ENCODE measurements at regions not wholly inside any gene's neighbourhood (a gene's known extent, or its start where the extent isn't known, plus 50 kb on each side); places are given as distances from the start of the nearest gene placed in this dataset.

GRCh38 chr3:191901741-191902140, 440.8 kb downstream of the PYDC2 start:
- TF ChIP-seq, protein P1, sequence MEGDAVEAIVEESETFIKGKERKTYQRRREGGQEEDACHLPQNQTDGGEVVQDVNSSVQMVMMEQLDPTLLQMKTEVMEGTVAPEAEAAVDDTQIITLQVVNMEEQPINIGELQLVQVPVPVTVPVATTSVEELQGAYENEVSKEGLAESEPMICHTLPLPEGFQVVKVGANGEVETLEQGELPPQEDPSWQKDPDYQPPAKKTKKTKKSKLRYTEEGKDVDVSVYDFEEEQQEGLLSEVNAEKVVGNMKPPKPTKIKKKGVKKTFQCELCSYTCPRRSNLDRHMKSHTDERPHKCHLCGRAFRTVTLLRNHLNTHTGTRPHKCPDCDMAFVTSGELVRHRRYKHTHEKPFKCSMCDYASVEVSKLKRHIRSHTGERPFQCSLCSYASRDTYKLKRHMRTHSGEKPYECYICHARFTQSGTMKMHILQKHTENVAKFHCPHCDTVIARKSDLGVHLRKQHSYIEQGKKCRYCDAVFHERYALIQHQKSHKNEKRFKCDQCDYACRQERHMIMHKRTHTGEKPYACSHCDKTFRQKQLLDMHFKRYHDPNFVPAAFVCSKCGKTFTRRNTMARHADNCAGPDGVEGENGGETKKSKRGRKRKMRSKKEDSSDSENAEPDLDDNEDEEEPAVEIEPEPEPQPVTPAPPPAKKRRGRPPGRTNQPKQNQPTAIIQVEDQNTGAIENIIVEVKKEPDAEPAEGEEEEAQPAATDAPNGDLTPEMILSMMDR (IDR thresholded peaks at IDR 0.05) = no peak
- TF ChIP-seq POLR2A (IDR thresholded peaks at IDR 0.05) (no peak), EP300 (IDR thresholded peaks at IDR 0.05) (no peak)

Measured in ovary (tissue), 3 donors.